HG02571 (cell line): ENCODE measurements at regions not wholly inside any gene's neighbourhood (a gene's known extent, or its start where the extent isn't known, plus 50 kb on each side); places are given as distances from the start of the nearest gene placed in this dataset.
"Not testable (repeated sequence)": the region's sequence is repeated elsewhere in the genome, so short reads cannot be mapped to it uniquely, and the experiment has no call there.

Experiments used
- ATAC-seq: cut with Tn5 transposase; IDR thresholded peaks from one replicate; pipeline ENCODE4 v1.9.1; 2021; ENCODE audit warnings: mild to moderate bottlenecking, moderate library complexity; ENCODE audit not compliant: unreplicated experiment

GRCh38 chr7:119228482-119228881 is 1004.0 kb downstream of the ANKRD7 start:
- no peak for ATAC-seq

GRCh38 chr7:119232091-119232490 is 1007.6 kb downstream of the ANKRD7 start:
- ATAC-seq, result no peak

GRCh38 chr7:119233015-119233414 is 1008.5 kb downstream of the ANKRD7 start:
- no peak for ATAC-seq

- no peak for ATAC-seq
These were observed 1020.0 kb upstream of the KCND2 start for GRCh38 chr7:119252962-119253361.

- ATAC-seq, result no peak
These were observed 1018.2 kb upstream of the KCND2 start for GRCh38 chr7:119254742-119255141.

GRCh38 chr7:119256001-119256400 is 1017.0 kb upstream of the KCND2 start:
- no peak for ATAC-seq

GRCh38 chr7:119256446-119257131 is 1016.4 kb upstream of the KCND2 start:
- ATAC-seq, result no peak

GRCh38 chr7:119266790-119267189 is 1006.2 kb upstream of the KCND2 start:
- ATAC-seq, result not testable (repeated sequence)

- peak; percentile 97 for ATAC-seq
These were observed 1002.9 kb upstream of the KCND2 start for GRCh38 chr7:119270045-119270464.

- ATAC-seq, result no peak
These were observed 1002.3 kb upstream of the KCND2 start for GRCh38 chr7:119270644-119271043.

- no peak for ATAC-seq
These were observed 1001.7 kb upstream of the KCND2 start for GRCh38 chr7:119271147-119271779.

GRCh38 chr7:119281181-119281846 is 991.7 kb upstream of the KCND2 start:
- no peak for ATAC-seq

- ATAC-seq, result no peak
These were observed 989.6 kb upstream of the KCND2 start for GRCh38 chr7:119283353-119283752.

GRCh38 chr7:119288416-119288815 is 984.6 kb upstream of the KCND2 start:
- no peak for ATAC-seq

GRCh38 chr7:119300341-119300740 is 972.6 kb upstream of the KCND2 start:
- not testable (repeated sequence) for ATAC-seq

GRCh38 chr7:119320316-119320715 is 952.7 kb upstream of the KCND2 start:
- no peak for ATAC-seq

- ATAC-seq, result no peak
These were observed 943.3 kb upstream of the KCND2 start for GRCh38 chr7:119329715-119330114.

GRCh38 chr7:119335405-119335804 is 937.6 kb upstream of the KCND2 start:
- ATAC-seq, result no peak

- no peak for ATAC-seq
These were observed 931.2 kb upstream of the KCND2 start for GRCh38 chr7:119341822-119342221.

GRCh38 chr7:119343289-119343688 is 929.7 kb upstream of the KCND2 start:
- no peak for ATAC-seq

- ATAC-seq, result no peak
These were observed 928.5 kb upstream of the KCND2 start for GRCh38 chr7:119344466-119344865.

GRCh38 chr7:119348491-119348890 is 924.5 kb upstream of the KCND2 start:
- no peak for ATAC-seq
